ENCODE measurements at regions not wholly inside any gene's neighbourhood (a gene's known extent, or its start where the extent isn't known, plus 50 kb on each side); places are given as distances from the start of the nearest gene placed in this dataset.

- TF ChIP-seq CTCF (optimal IDR thresholded peaks at IDR 0.05 in 1 of 3, IDR thresholded peaks at IDR 0.05 in 1 of 3, conservative IDR thresholded peaks at IDR 0.05 in 1 of 3; ENCODE audit: extremely low read depth in 1 of 3, insufficient read depth in 2 of 3, low read length in 3 of 3), result no peak
- no peak for TF ChIP-seq EZH2 (IDR thresholded peaks at IDR 0.05; ENCODE audit: low read length)
Measured at GRCh38 chr2:101528501-101528900, 53.6 kb upstream of the RFX8 start.

Data from keratinocyte (primary cell).